Naive thymus-derived CD4-positive, alpha-beta T cell (primary cell): ENCODE measurements at regions not wholly inside any gene's neighbourhood (a gene's known extent, or its start where the extent isn't known, plus 50 kb on each side); places are given as distances from the start of the nearest gene placed in this dataset.

ENCODE experiments used
- ATAC-seq: fragments of 150-1000 bp; cut with Tn5 transposase; 2 replicates; pipeline ENCODE4 v1.10.0; 2021; ENCODE audit warnings: mild to moderate bottlenecking, moderate library complexity
- CTCF ChIA-PET: fragments of 350-600 bp; sonication (Branson Sonifier 250); formaldehyde crosslinking; loops from one replicate; lab custom pipeline; 2021; ENCODE audit warnings: antibody characterized with exemption; lab: Charles Lee
- POLR2A ChIA-PET: fragments of 350-600 bp; sonication (Branson Sonifier 250); formaldehyde crosslinking; loops from one replicate; lab custom pipeline; 2021; ENCODE audit warnings: antibody characterized with exemption, inconsistent platforms; lab: Charles Lee
- DNase-seq, 9 donors: peaks; one replicate each; pipeline versions ENCODE4 v3.0.0 to v3.0.0-alpha.2; 2020 to 2022; ENCODE audit warnings: mixed read lengths in 1 of 9
- H3K27ac ChIP-seq: one replicate; pipeline ENCODE4 v1.7.0; 2013; ENCODE audit warnings: mild to moderate bottlenecking, low read depth, low read length, moderate library complexity
- H3K27me3 ChIP-seq, 2 donors: one replicate each; pipeline ENCODE4 v1.7.0; 2013; ENCODE audit warnings: low read length in 2 of 2, mild to moderate bottlenecking in 2 of 2, moderate library complexity in 2 of 2; ENCODE audit not compliant: control insufficient read depth in 2 of 2, insufficient read depth in 2 of 2
- H3K36me3 ChIP-seq, 3 experiments: 1 replicate in 2 of 3; 2 replicates in 1 of 3; pipeline ENCODE4 v1.7.0; 2013; ENCODE audit warnings: low read length in 3 of 3, mild to moderate bottlenecking in 3 of 3, moderate library complexity in 1 of 3; ENCODE audit not compliant: insufficient read depth in 3 of 3, control insufficient read depth in 2 of 3
- H3K4me1 ChIP-seq, 2 donors: one replicate each; pipeline ENCODE4 v1.7.0; 2013; ENCODE audit warnings: low read length in 2 of 2, mild to moderate bottlenecking in 2 of 2, moderate library complexity in 1 of 2; ENCODE audit not compliant: control insufficient read depth in 2 of 2, insufficient read depth in 2 of 2
- H3K4me3 ChIP-seq: 2 replicates; pipeline ENCODE4 v1.7.0; 2013; ENCODE audit warnings: mild to moderate bottlenecking, low read length
- H3K9me3 ChIP-seq, 3 experiments: 1 replicate in 2 of 3; 2 replicates in 1 of 3; pipeline ENCODE4 v1.7.0; 2013; ENCODE audit warnings: low read length in 3 of 3; ENCODE audit not compliant: control insufficient read depth in 2 of 3
- H3K27ac Mint-ChIP-seq, 9 donors: one replicate each; pipeline ENCODE4 v1.8.0; 2020 to 2022; ENCODE audit warnings: mixed read lengths in 9 of 9, mild to moderate bottlenecking in 8 of 9, moderate library complexity in 5 of 9, inconsistent platforms in 2 of 9
- H3K27me3 Mint-ChIP-seq, 5 donors: one replicate each; pipeline ENCODE4 v1.8.0; 2021 to 2022; ENCODE audit warnings: mixed read lengths in 5 of 5, mild to moderate bottlenecking in 1 of 5
- H3K36me3 Mint-ChIP-seq, 5 donors: one replicate each; pipeline ENCODE4 v1.8.0; 2020 to 2022; ENCODE audit warnings: mixed read lengths in 5 of 5, mild to moderate bottlenecking in 3 of 5, inconsistent platforms in 1 of 5
- H3K4me1 Mint-ChIP-seq, 7 donors: one replicate each; pipeline ENCODE4 v1.8.0; 2020 to 2022; ENCODE audit warnings: mixed read lengths in 7 of 7, mild to moderate bottlenecking in 3 of 7, inconsistent platforms in 1 of 7
- H3K4me3 Mint-ChIP-seq, 10 donors: one replicate each; pipeline ENCODE4 v1.8.0; 2020 to 2022; ENCODE audit warnings: mild to moderate bottlenecking in 10 of 10, mixed read lengths in 10 of 10, moderate library complexity in 6 of 10, inconsistent platforms in 2 of 10
- H3K9me3 Mint-ChIP-seq, 11 donors: one replicate each; pipeline ENCODE4 v1.8.0; 2020 to 2022; ENCODE audit warnings: mixed read lengths in 11 of 11, mild to moderate bottlenecking in 4 of 11, inconsistent platforms in 1 of 11, moderate library complexity in 1 of 11
- intact Hi-C, 2 donors: fragments of 100-400 bp; cut with micrococcal nuclease; formaldehyde crosslinking; loops; one replicate each; pipeline ENCODE4 v1.15.1; 2023

GRCh38 chr20:48451401-48451800, 376.4 kb downstream of the PREX1 start:
- Mint-ChIP-seq H3K4me3 (no peak overlapping the region), H3K27me3 (peaks cover 0 to 25% (median 7%) of the 10 kb centered on the region in 5 donors), H3K36me3 (no peaks in the 10 kb centered on the region), H3K9me3 (peaks cover 0 to 7% (median 0%) of the 10 kb centered on the region in 11 donors), H3K4me1 (no peaks in the 10 kb centered on the region), H3K27ac (no peak overlapping the region)
- DNase-seq (no peak), ATAC-seq (no peak)
- ChIA-PET POLR2A (no interaction called here), CTCF (no interaction called here)
- no peaks in the 10 kb centered on the region for H3K4me1 ChIP-seq
- intact Hi-C loops, result no loop called here
- H3K27ac ChIP-seq, result no peak overlapping the region
- H3K4me3 ChIP-seq, result no peak overlapping the region
- no peaks in the 10 kb centered on the region for H3K27me3 ChIP-seq
- no peaks in the 10 kb centered on the region for H3K9me3 ChIP-seq
- H3K36me3 ChIP-seq, result no peaks in the 10 kb centered on the region

DNA sequence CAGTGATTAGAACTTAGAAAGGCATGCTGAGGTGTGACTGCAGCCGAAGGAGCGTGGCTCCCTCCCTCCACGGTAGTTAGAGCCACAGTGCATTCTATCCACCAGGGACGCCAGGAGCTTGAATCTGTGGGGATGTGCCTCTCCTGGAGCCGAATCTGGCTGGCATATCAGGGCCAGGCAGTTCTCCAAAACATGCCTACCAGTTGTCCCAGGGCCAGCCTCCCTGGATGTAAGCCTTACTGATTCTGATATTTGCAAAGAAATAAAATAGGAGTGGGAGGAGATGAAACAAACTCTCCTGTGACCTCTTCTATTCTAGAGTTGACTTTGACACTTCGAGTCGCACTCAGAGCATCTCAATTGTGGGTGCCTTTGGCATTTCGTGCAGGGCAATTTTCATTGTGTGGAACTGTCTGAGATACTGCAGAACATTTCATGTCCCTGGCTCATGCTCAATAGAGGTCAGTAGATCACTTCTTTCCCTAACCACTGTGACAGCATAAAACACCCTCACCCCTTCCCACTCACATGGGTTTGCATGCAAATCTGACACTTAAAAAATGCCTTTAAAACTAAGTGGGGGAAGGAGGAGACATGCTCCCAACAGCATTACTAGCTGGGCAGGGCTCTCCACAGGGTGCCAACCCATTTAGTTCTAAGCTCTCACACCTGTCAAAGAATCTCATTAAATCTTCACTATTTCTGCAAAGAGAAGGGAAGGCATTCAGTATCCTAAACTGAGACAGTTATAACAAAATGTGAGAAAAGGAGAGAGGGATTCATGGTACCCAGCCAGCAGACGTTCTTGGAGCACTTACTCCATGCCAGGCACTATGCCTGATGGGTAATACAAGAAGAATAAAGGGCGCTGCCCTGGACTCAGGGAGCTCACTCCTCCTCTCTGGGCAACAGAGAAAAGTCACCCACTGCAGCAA, 378.9 kb downstream of the PREX1 start:
- no peaks in the 10 kb centered on the region for H3K4me1 Mint-ChIP-seq
- no peak overlapping the region for H3K4me3 ChIP-seq
- H3K27ac Mint-ChIP-seq, result no peak overlapping the region
- no peak overlapping the region for H3K27ac ChIP-seq
- H3K27me3 Mint-ChIP-seq, result peaks cover 0 to 15% (median 4%) of the 10 kb centered on the region in 5 donors
- H3K36me3 Mint-ChIP-seq, result peaks cover 0 to 5% (median 0%) of the 10 kb centered on the region in 5 donors
- POLR2A ChIA-PET, result no interaction called here
- H3K9me3 ChIP-seq, result no peaks in the 10 kb centered on the region
- no peaks in the 10 kb centered on the region for H3K36me3 ChIP-seq
- peaks cover 0 to 25% (median 6%) of the 10 kb centered on the region in 11 donors for H3K9me3 Mint-ChIP-seq
- DNase-seq, result no peak
- H3K27me3 ChIP-seq, result no peaks in the 10 kb centered on the region
- intact Hi-C loops, result no loop called here
- ATAC-seq, result no peak
- CTCF ChIA-PET, result no interaction called here
- no peak overlapping the region for H3K4me3 Mint-ChIP-seq
- no peaks in the 10 kb centered on the region for H3K4me1 ChIP-seq

DNA sequence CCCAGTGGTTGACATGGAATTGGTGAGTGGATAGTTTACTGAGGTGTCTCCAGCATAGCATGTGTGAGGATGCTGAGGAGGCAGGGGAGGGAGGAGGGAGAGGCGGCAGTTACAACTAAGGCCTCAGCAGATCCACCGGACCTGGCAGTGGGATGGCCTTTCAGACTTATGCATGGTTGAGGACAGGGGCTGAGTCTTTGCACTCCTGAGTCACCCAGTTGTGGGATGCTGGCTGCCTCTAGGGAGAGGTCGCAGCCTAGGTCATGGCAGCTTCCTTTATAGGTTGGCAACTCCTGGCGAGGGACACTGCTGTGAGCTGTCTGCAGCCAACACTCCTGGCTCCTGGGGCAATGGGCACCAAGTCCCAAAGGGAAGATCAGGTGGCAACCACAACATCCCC, 380.3 kb downstream of the PREX1 start:
- no peaks in the 10 kb centered on the region for H3K27me3 ChIP-seq
- no peak overlapping the region for H3K4me3 ChIP-seq
- CTCF ChIA-PET, result no interaction called here
- ATAC-seq (no peak), DNase-seq (no peak)
- peaks cover 0 to 11% (median 0%) of the 10 kb centered on the region in 3 experiments for H3K9me3 ChIP-seq
- H3K27ac ChIP-seq, result no peak overlapping the region
- H3K27me3 Mint-ChIP-seq, result peaks cover 0 to 14% (median 4%) of the 10 kb centered on the region in 5 donors
- no peaks in the 10 kb centered on the region for H3K4me1 ChIP-seq
- no peak overlapping the region for H3K4me3 Mint-ChIP-seq
- peaks cover 3 to 40% (median 9%) of the 10 kb centered on the region in 11 donors for H3K9me3 Mint-ChIP-seq
- no peak overlapping the region for H3K27ac Mint-ChIP-seq
- POLR2A ChIA-PET, result no interaction called here
- peaks cover 0 to 8% (median 0%) of the 10 kb centered on the region in 5 donors for H3K36me3 Mint-ChIP-seq
- H3K36me3 ChIP-seq, result no peaks in the 10 kb centered on the region
- intact Hi-C loops, result no loop called here
- H3K4me1 Mint-ChIP-seq, result no peaks in the 10 kb centered on the region

- H3K36me3 ChIP-seq, result no peaks in the 10 kb centered on the region
- Mint-ChIP-seq H3K9me3 (peaks cover 3 to 35% (median 9%) of the 10 kb centered on the region in 11 donors), H3K4me3 (no peak overlapping the region), H3K4me1 (no peaks in the 10 kb centered on the region), H3K27me3 (peaks cover 0 to 20% (median 9%) of the 10 kb centered on the region in 5 donors), H3K27ac (no peak overlapping the region), H3K36me3 (peaks cover 0 to 8% (median 0%) of the 10 kb centered on the region in 5 donors)
- H3K27ac ChIP-seq, result no peak overlapping the region
- intact Hi-C loops, result no loop called here
- no peaks in the 10 kb centered on the region for H3K27me3 ChIP-seq
- no peaks in the 10 kb centered on the region for H3K4me1 ChIP-seq
- ChIA-PET CTCF (no interaction called here), POLR2A (no interaction called here)
- peaks cover 0 to 11% (median 0%) of the 10 kb centered on the region in 3 experiments for H3K9me3 ChIP-seq
- DNase-seq (no peak), ATAC-seq (no peak)
- H3K4me3 ChIP-seq, result no peak overlapping the region
Observed at GRCh38 chr20:48445827-48446226, 382.0 kb downstream of the PREX1 start.

DNA sequence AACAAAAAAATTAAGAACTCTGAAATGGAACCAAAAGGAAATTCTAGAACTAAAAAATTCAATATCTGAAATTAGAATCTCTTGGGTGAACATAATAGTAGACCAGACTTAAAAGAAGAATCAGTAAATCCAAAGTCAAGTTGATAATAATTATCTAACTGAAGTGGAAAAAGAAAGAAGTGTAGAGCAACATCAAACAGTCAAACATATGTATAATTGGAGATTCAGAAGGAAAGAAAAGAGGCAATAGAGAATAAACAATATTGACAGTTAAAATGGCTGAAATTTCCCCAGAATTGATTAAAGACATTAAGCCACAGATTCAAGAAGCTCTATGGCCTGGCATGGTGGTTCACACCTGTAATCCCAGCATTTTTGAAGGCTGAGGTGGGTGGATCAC, 383.6 kb downstream of the PREX1 start:
- H3K27me3 ChIP-seq, result no peaks in the 10 kb centered on the region
- peaks cover 0 to 11% (median 0%) of the 10 kb centered on the region in 3 experiments for H3K9me3 ChIP-seq
- no peaks in the 10 kb centered on the region for H3K4me1 ChIP-seq
- Mint-ChIP-seq H3K27me3 (peaks cover 0 to 35% (median 14%) of the 10 kb centered on the region in 5 donors), H3K9me3 (peaks cover 3 to 40% (median 9%) of the 10 kb centered on the region in 11 donors), H3K4me3 (no peak overlapping the region), H3K4me1 (no peaks in the 10 kb centered on the region), H3K36me3 (peaks cover 0 to 8% (median 0%) of the 10 kb centered on the region in 5 donors), H3K27ac (no peak overlapping the region)
- ATAC-seq (no peak), DNase-seq (no peak)
- no peaks in the 10 kb centered on the region for H3K36me3 ChIP-seq
- CTCF ChIA-PET, result no interaction called here
- POLR2A ChIA-PET, result no interaction called here
- intact Hi-C loops, result no loop called here
- no peak overlapping the region for H3K4me3 ChIP-seq
- no peak overlapping the region for H3K27ac ChIP-seq

DNA sequence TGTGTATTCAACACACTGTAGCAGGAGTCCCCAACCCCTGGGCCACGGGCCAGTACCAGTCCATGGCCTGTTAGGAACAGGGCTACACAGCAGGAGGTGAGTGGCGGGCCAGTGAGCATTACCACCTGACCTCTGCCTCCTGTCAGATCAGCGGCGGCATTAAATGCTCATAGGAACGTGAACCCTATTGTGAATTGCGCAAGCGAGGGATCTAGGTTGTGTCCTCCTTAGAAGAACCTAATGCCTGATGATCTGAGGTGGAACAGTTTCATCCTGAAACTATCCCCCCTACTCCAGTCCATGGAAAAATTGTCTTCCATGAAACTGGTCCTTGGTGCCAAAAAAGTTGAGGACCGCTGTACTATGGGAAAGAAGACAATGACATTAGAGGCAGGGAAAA, 386.9 kb downstream of the PREX1 start:
- intact Hi-C loops, result no loop called here
- H3K4me3 Mint-ChIP-seq, result no peak overlapping the region
- Histone ChIP-seq H3K4me3 (no peak overlapping the region), H3K4me1 (no peaks in the 10 kb centered on the region), H3K36me3 (no peaks in the 10 kb centered on the region), H3K9me3 (peaks cover 0 to 11% (median 0%) of the 10 kb centered on the region in 3 experiments), H3K27ac (no peak overlapping the region), H3K27me3 (no peaks in the 10 kb centered on the region)
- peaks cover 0 to 13% (median 0%) of the 10 kb centered on the region in 5 donors for H3K36me3 Mint-ChIP-seq
- H3K4me1 Mint-ChIP-seq, result no peaks in the 10 kb centered on the region
- H3K27ac Mint-ChIP-seq, result no peak overlapping the region
- ChIA-PET CTCF (no interaction called here), POLR2A (no interaction called here)
- ATAC-seq (no peak), DNase-seq (no peak)
- peaks cover 0 to 36% (median 30%) of the 10 kb centered on the region in 5 donors for H3K27me3 Mint-ChIP-seq
- peaks cover 7 to 44% (median 14%) of the 10 kb centered on the region in 11 donors for H3K9me3 Mint-ChIP-seq
